BJ (cell line): ENCODE measurements at regions not wholly inside any gene's neighbourhood (a gene's known extent, or its start where the extent isn't known, plus 50 kb on each side); places are given as distances from the start of the nearest gene placed in this dataset.

Source experiments
- CTCF ChIA-PET: fragments of 350-600 bp; formaldehyde crosslinking; extraction: SDS; loops from one replicate; lab custom pipeline; 2021; ENCODE audit warnings: antibody characterized with exemption, inconsistent platforms; lab: Yijun Ruan, JAX
- POLR2A ChIA-PET: fragments of 300-600 bp; sonication (Branson Sonifier 250); formaldehyde crosslinking; extraction: SDS; loops from one replicate; lab custom pipeline; 2021; ENCODE audit warnings: antibody characterized with exemption; lab: Charles Lee
- DNase-seq: peaks from one replicate; pipeline ENCODE4 v3.0.0-alpha.2; 2011; ENCODE audit warnings: low read depth
- H3K27me3 ChIP-seq: 2 replicates; pipeline ENCODE4 v1.6.0; 2011; ENCODE audit warnings: low read length; ENCODE audit not compliant: control insufficient read depth, insufficient read depth
- H3K36me3 ChIP-seq: 2 replicates; pipeline ENCODE4 v1.5.1; 2011; ENCODE audit warnings: low read length; ENCODE audit not compliant: control insufficient read depth, insufficient read depth
- H3K4me3 ChIP-seq: 2 replicates; pipeline ENCODE4 v1.5.1; 2011; ENCODE audit warnings: low read depth, mild to moderate bottlenecking, control low read depth, low read length
- TF ChIP-seq, protein P1 (sequence below): IDR thresholded peaks from 2 replicates; pipeline ENCODE4 v1.5.1; 2011; ENCODE audit warnings: low read depth, mild to moderate bottlenecking, control low read depth, inconsistent platforms, low read length, moderate library complexity; ENCODE audit not compliant: insufficient read depth

GRCh38 chr2:207458582-207458981 lies 71.2 kb upstream of the CREB1 start:
- Histone ChIP-seq H3K36me3 (no peaks in the 10 kb centered on the region), H3K4me3 (no peak overlapping the region), H3K27me3 (no peaks in the 10 kb centered on the region)
- CTCF ChIA-PET = no interaction called here
- DNase-seq = no peak
- POLR2A ChIA-PET = no interaction called here
- TF ChIP-seq, protein P1, sequence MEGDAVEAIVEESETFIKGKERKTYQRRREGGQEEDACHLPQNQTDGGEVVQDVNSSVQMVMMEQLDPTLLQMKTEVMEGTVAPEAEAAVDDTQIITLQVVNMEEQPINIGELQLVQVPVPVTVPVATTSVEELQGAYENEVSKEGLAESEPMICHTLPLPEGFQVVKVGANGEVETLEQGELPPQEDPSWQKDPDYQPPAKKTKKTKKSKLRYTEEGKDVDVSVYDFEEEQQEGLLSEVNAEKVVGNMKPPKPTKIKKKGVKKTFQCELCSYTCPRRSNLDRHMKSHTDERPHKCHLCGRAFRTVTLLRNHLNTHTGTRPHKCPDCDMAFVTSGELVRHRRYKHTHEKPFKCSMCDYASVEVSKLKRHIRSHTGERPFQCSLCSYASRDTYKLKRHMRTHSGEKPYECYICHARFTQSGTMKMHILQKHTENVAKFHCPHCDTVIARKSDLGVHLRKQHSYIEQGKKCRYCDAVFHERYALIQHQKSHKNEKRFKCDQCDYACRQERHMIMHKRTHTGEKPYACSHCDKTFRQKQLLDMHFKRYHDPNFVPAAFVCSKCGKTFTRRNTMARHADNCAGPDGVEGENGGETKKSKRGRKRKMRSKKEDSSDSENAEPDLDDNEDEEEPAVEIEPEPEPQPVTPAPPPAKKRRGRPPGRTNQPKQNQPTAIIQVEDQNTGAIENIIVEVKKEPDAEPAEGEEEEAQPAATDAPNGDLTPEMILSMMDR = no peak

- DNase-seq = no peak
- Histone ChIP-seq H3K27me3 (no peaks in the 10 kb centered on the region), H3K36me3 (no peaks in the 10 kb centered on the region), H3K4me3 (no peak overlapping the region)
- POLR2A ChIA-PET = no interaction called here
- CTCF ChIA-PET = interaction anchor here (1.2 to 1.7 kb wide), 3 partner anchors 11 to 36 kb away, joined by 3 to 5 read pairs (median 5); no protein-coding TSS in a partner anchor
- TF ChIP-seq, protein P1 = no peak
Observed at GRCh38 chr2:207459990-207460757, 69.6 kb upstream of the CREB1 start.

- no peak overlapping the region for H3K4me3 ChIP-seq
- no peaks in the 10 kb centered on the region for H3K27me3 ChIP-seq
- no peak for DNase-seq
- H3K36me3 ChIP-seq = no peaks in the 10 kb centered on the region
- ChIA-PET CTCF (interaction anchor here (1.0 kb wide), 1 partner anchor 44 kb away, joined by 3 read pairs; no protein-coding TSS in a partner anchor), POLR2A (no interaction called here)
- TF ChIP-seq, protein P1 = no peak
Observed at GRCh38 chr2:207463433-207463832, 66.3 kb upstream of the CREB1 start.

DNA sequence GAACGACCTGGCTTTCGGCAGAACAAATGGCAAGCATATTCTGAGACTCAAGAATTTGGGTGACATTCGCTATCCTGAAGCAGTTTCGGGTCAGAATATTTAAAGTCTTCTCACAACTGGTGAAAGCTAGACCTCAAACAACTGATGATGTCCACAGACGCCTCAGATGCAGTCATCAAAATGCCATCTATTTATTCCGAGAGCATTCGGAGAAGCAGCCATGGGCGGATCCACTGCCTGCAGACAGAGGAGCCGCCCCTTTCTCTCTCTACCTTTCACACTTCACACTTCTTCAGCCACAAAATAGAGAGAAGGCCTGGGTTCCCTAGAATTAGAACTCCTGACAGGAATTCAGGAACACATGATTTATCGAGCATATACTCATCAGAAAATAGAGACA lies 65.8 kb upstream of the CREB1 start:
- TF ChIP-seq, protein P1 = no peak
- no peaks in the 10 kb centered on the region for H3K27me3 ChIP-seq
- ChIA-PET CTCF (no interaction called here), POLR2A (no interaction called here)
- no peaks in the 10 kb centered on the region for H3K36me3 ChIP-seq
- no peak for DNase-seq
- no peak overlapping the region for H3K4me3 ChIP-seq

- Histone ChIP-seq H3K36me3 (no peaks in the 10 kb centered on the region), H3K27me3 (no peaks in the 10 kb centered on the region), H3K4me3 (no peak overlapping the region)
- ChIA-PET CTCF (interaction anchor here (0.6 kb wide), 3 partner anchors 35 to 263 kb away, joined by 3 read pairs; no protein-coding TSS in a partner anchor), POLR2A (no interaction called here)
- no peak for DNase-seq
- TF ChIP-seq, protein P1 = no peak
Observed at GRCh38 chr2:207465894-207466293, 63.9 kb upstream of the CREB1 start.
